Caco-2 (cell line): ENCODE measurements at regions not wholly inside any gene's neighbourhood (a gene's known extent, or its start where the extent isn't known, plus 50 kb on each side); places are given as distances from the start of the nearest gene placed in this dataset.

Source experiments
- BruUV-seq: library from RNA; stranded (reverse); fragments of 400-500 nt; replicated peaks from 2 replicates; lab custom pipeline; 2021; lab: Mats Ljungman, UMichigan
- CTCF ChIA-PET: fragments of 300-600 bp; sonication (Branson Sonifier 250); formaldehyde crosslinking; loops from one replicate; lab custom pipeline; 2022; ENCODE audit warnings: antibody characterized with exemption; lab: Charles Lee
- POLR2A ChIA-PET: fragments of 300-600 bp; sonication (Branson Sonifier 250); formaldehyde crosslinking; loops from one replicate; lab custom pipeline; 2022; ENCODE audit warnings: antibody characterized with exemption; lab: Charles Lee
- DNase-seq, 2 experiments: peaks; one replicate each; pipeline versions ENCODE4 v3.0.0 to v3.0.0-alpha.2; 2020 to 2022
- H3K27me3 ChIP-seq: replicated peaks from 2 replicates; pipeline ENCODE4 v1.6.0; 2011; ENCODE audit warnings: low read length; ENCODE audit not compliant: control insufficient read depth, insufficient read depth
- H3K36me3 ChIP-seq: 2 replicates; pipeline ENCODE4 v1.5.1; 2011; ENCODE audit warnings: low read length; ENCODE audit not compliant: control insufficient read depth, insufficient read depth
- H3K4me1 ChIP-seq: fragments of 250-450 bp; sonication (Bioruptor Pico); 2 replicates; pipeline ENCODE4 v1.5.1; 2020; ENCODE audit warnings: mild to moderate bottlenecking
- H3K4me3 ChIP-seq: 2 replicates; pipeline ENCODE4 v1.5.1; 2011; ENCODE audit warnings: low read depth, mild to moderate bottlenecking, control low read depth, low read length
- H3K9me3 ChIP-seq: fragments of 250-450 bp; sonication (Bioruptor Pico); 2 replicates; pipeline ENCODE4 v1.5.1; 2020; ENCODE audit warnings: mild to moderate bottlenecking, moderate library complexity
- H3K27ac Mint-ChIP-seq: one replicate; pipeline ENCODE4 v1.8.0; 2022; ENCODE audit warnings: mixed read lengths; ENCODE audit not compliant: unreplicated experiment
- H3K27me3 Mint-ChIP-seq: one replicate; pipeline ENCODE4 v1.8.0; 2022; ENCODE audit warnings: mixed read lengths; ENCODE audit not compliant: insufficient read depth, unreplicated experiment
- H3K36me3 Mint-ChIP-seq: one replicate; pipeline ENCODE4 v1.8.0; 2022; ENCODE audit warnings: mild to moderate bottlenecking, mixed read lengths; ENCODE audit not compliant: insufficient read depth, unreplicated experiment
- H3K4me1 Mint-ChIP-seq: one replicate; pipeline ENCODE4 v1.8.0; 2022; ENCODE audit warnings: low read depth, mixed read lengths; ENCODE audit not compliant: unreplicated experiment
- H3K4me3 Mint-ChIP-seq: one replicate; pipeline ENCODE4 v1.8.0; 2022; ENCODE audit warnings: mild to moderate bottlenecking, moderate library complexity, mixed read lengths; ENCODE audit not compliant: unreplicated experiment
- H3K9me3 Mint-ChIP-seq: one replicate; pipeline ENCODE4 v1.8.0; 2022; ENCODE audit warnings: mixed read lengths; ENCODE audit not compliant: unreplicated experiment
- CTCF ChIP-seq, 2 experiments: fragments of 200-600 bp in 1 of 2; IDR thresholded peaks; 1 replicate in 1 of 2; 2 replicates in 1 of 2; pipeline versions ENCODE4 v1.5.1 to v1.8.0; 2011 to 2022; ENCODE audit warnings: antibody characterized with exemption in 1 of 2, control low read depth in 1 of 2, inconsistent platforms in 1 of 2, low read depth in 1 of 2, low read length in 1 of 2, mild to moderate bottlenecking in 1 of 2, moderate library complexity in 1 of 2; ENCODE audit not compliant: insufficient read depth in 1 of 2, severe bottlenecking in 1 of 2, unreplicated experiment in 1 of 2
- intact Hi-C: fragments of 100-400 bp; cut with micrococcal nuclease; formaldehyde crosslinking; loops from one replicate; pipeline ENCODE4 v1.10.0; 2022; ENCODE audit not compliant: unreplicated experiment

GRCh38 chr12:112598626-112599025 is 179.9 kb downstream of the PTPN11 start:
- no peaks in the 10 kb centered on the region for H3K4me1 Mint-ChIP-seq
- Histone ChIP-seq H3K4me1 (no peaks in the 10 kb centered on the region), H3K4me3 (no peak overlapping the region), H3K27me3 (no peaks in the 10 kb centered on the region), H3K36me3 (no peaks in the 10 kb centered on the region), H3K9me3 (no peaks in the 10 kb centered on the region; the same call in 1 of the 2 replicates)
- H3K27me3 Mint-ChIP-seq, result peaks cover 20% of the 10 kb centered on the region
- no peak for DNase-seq
- no TSS peak for BruUV-seq
- no peaks in the 10 kb centered on the region for H3K36me3 Mint-ChIP-seq
- H3K4me3 Mint-ChIP-seq, result no peak overlapping the region
- CTCF ChIA-PET, result no interaction called here
- intact Hi-C loops, result no loop called here
- H3K9me3 Mint-ChIP-seq, result no peaks in the 10 kb centered on the region
- H3K27ac Mint-ChIP-seq, result no peak overlapping the region
- no peak for TF ChIP-seq CTCF (IDR thresholded peaks at IDR 0.05; ENCODE audit: insufficient read depth in 1 of 2, low read depth in 1 of 2, low read length in 1 of 2, severe bottlenecking in 1 of 2, unreplicated experiment in 1 of 2)
- POLR2A ChIA-PET, result no interaction called here

- no peak for TF ChIP-seq CTCF (IDR thresholded peaks at IDR 0.05; ENCODE audit: insufficient read depth in 1 of 2, low read depth in 1 of 2, low read length in 1 of 2, severe bottlenecking in 1 of 2, unreplicated experiment in 1 of 2)
- DNase-seq, result no peak
- ChIA-PET POLR2A (no interaction called here), CTCF (no interaction called here)
- no peak overlapping the region for H3K27ac Mint-ChIP-seq
- H3K4me1 Mint-ChIP-seq, result no peaks in the 10 kb centered on the region
- peaks cover 18% of the 10 kb centered on the region for H3K27me3 Mint-ChIP-seq
- BruUV-seq, result no TSS peak
- H3K9me3 Mint-ChIP-seq, result no peaks in the 10 kb centered on the region
- H3K36me3 ChIP-seq, result no peaks in the 10 kb centered on the region
- no peak overlapping the region for H3K4me3 ChIP-seq
- intact Hi-C loops, result no loop called here
- no peaks in the 10 kb centered on the region for H3K4me1 ChIP-seq
- H3K9me3 ChIP-seq, result no peaks in the 10 kb centered on the region; the same call in 1 of the 2 replicates
- H3K27me3 ChIP-seq, result no peaks in the 10 kb centered on the region
- no peaks in the 10 kb centered on the region for H3K36me3 Mint-ChIP-seq
- no peak overlapping the region for H3K4me3 Mint-ChIP-seq
These were observed 181.1 kb downstream of the PTPN11 start for GRCh38 chr12:112599871-112600270.

GRCh38 chr12:112602150-112602549 is 183.4 kb downstream of the PTPN11 start:
- H3K4me3 Mint-ChIP-seq, result no peak overlapping the region
- ChIA-PET CTCF (no interaction called here), POLR2A (no interaction called here)
- no peak for DNase-seq
- Histone ChIP-seq H3K4me3 (no peak overlapping the region), H3K27me3 (no peaks in the 10 kb centered on the region), H3K9me3 (no peaks in the 10 kb centered on the region), H3K36me3 (no peaks in the 10 kb centered on the region), H3K4me1 (no peaks in the 10 kb centered on the region)
- H3K9me3 Mint-ChIP-seq, result no peaks in the 10 kb centered on the region
- BruUV-seq, result no TSS peak
- H3K27ac Mint-ChIP-seq, result no peak overlapping the region
- TF ChIP-seq CTCF (IDR thresholded peaks at IDR 0.05; ENCODE audit: insufficient read depth in 1 of 2, low read depth in 1 of 2, low read length in 1 of 2, severe bottlenecking in 1 of 2, unreplicated experiment in 1 of 2), result no peak
- H3K4me1 Mint-ChIP-seq, result no peaks in the 10 kb centered on the region
- intact Hi-C loops, result no loop called here
- H3K36me3 Mint-ChIP-seq, result no peaks in the 10 kb centered on the region
- peaks cover 16% of the 10 kb centered on the region for H3K27me3 Mint-ChIP-seq
